ENCODE measurements at regions not wholly inside any gene's neighbourhood (a gene's known extent, or its start where the extent isn't known, plus 50 kb on each side); places are given as distances from the start of the nearest gene placed in this dataset.

- no peak overlapping the region for H3K4me3 ChIP-seq (replicated peaks; ENCODE audit: low read depth, low read length)
- TF ChIP-seq CTCF (IDR thresholded peaks at IDR 0.05; ENCODE audit: insufficient read depth, low read length, poor library complexity, severe bottlenecking), result no peak
- no peaks in the 10 kb centered on the region for H3K36me3 ChIP-seq (ENCODE audit: control insufficient read depth, insufficient read depth, low read length)
- no peaks in the 10 kb centered on the region for H3K27me3 ChIP-seq (replicated peaks; ENCODE audit: control insufficient read depth, insufficient read depth, low read length)
- no peak for DNase-seq (ENCODE audit: extremely low read depth, insufficient read length)
These were observed 526.7 kb upstream of the AGA start for GRCh38 chr4:177968817-177969442.

GRCh38 chr4:177974461-177974860, 532.2 kb upstream of the AGA start:
- Histone ChIP-seq H3K36me3 (ENCODE audit: control insufficient read depth, insufficient read depth, low read length) (no peaks in the 10 kb centered on the region), H3K27me3 (replicated peaks; ENCODE audit: control insufficient read depth, insufficient read depth, low read length) (no peaks in the 10 kb centered on the region), H3K4me3 (replicated peaks; ENCODE audit: low read depth, low read length) (no peak overlapping the region)
- TF ChIP-seq CTCF (IDR thresholded peaks at IDR 0.05; ENCODE audit: insufficient read depth, low read length, poor library complexity, severe bottlenecking), result no peak
- no peak for DNase-seq (ENCODE audit: extremely low read depth, insufficient read length)

GRCh38 chr4:177975315-177975987, 533.2 kb upstream of the AGA start:
- no peak for DNase-seq (ENCODE audit: extremely low read depth, insufficient read length)
- Histone ChIP-seq H3K27me3 (replicated peaks; ENCODE audit: control insufficient read depth, insufficient read depth, low read length) (no peaks in the 10 kb centered on the region), H3K36me3 (ENCODE audit: control insufficient read depth, insufficient read depth, low read length) (no peaks in the 10 kb centered on the region), H3K4me3 (replicated peaks; ENCODE audit: low read depth, low read length) (no peak overlapping the region)
- TF ChIP-seq CTCF (IDR thresholded peaks at IDR 0.05; ENCODE audit: insufficient read depth, low read length, poor library complexity, severe bottlenecking), result no peak

GRCh38 chr4:177986236-177986635, 544.0 kb upstream of the AGA start:
- no peak for DNase-seq (ENCODE audit: extremely low read depth, insufficient read length)
- no peaks in the 10 kb centered on the region for H3K27me3 ChIP-seq (replicated peaks; ENCODE audit: control insufficient read depth, insufficient read depth, low read length)
- H3K4me3 ChIP-seq (replicated peaks; ENCODE audit: low read depth, low read length), result no peak overlapping the region
- no peak for TF ChIP-seq CTCF (IDR thresholded peaks at IDR 0.05; ENCODE audit: insufficient read depth, low read length, poor library complexity, severe bottlenecking)
- no peaks in the 10 kb centered on the region for H3K36me3 ChIP-seq (ENCODE audit: control insufficient read depth, insufficient read depth, low read length)

GRCh38 chr4:177987896-177988295, 545.7 kb upstream of the AGA start:
- Histone ChIP-seq H3K4me3 (replicated peaks; ENCODE audit: low read depth, low read length) (no peak overlapping the region), H3K27me3 (replicated peaks; ENCODE audit: control insufficient read depth, insufficient read depth, low read length) (no peaks in the 10 kb centered on the region), H3K36me3 (ENCODE audit: control insufficient read depth, insufficient read depth, low read length) (no peaks in the 10 kb centered on the region)
- no peak for TF ChIP-seq CTCF (IDR thresholded peaks at IDR 0.05; ENCODE audit: insufficient read depth, low read length, poor library complexity, severe bottlenecking)
- no peak for DNase-seq (ENCODE audit: extremely low read depth, insufficient read length)
